ENCODE measurements at regions not wholly inside any gene's neighbourhood (a gene's known extent, or its start where the extent isn't known, plus 50 kb on each side); places are given as distances from the start of the nearest gene placed in this dataset.
"Not testable (repeated sequence)": the region's sequence is repeated elsewhere in the genome, so short reads cannot be mapped to it uniquely, and the experiment has no call there.

- Mint-ChIP-seq H3K27ac (no peak overlapping the region), H3K27me3 (no peaks in the 10 kb centered on the region), H3K9me3 (no peaks in the 10 kb centered on the region), H3K36me3 (no peaks in the 10 kb centered on the region), H3K4me1 (ENCODE audit: unreplicated experiment) (peaks cover 6% of the 10 kb centered on the region), H3K4me3 (no peak overlapping the region)
- TF ChIP-seq, protein P1, sequence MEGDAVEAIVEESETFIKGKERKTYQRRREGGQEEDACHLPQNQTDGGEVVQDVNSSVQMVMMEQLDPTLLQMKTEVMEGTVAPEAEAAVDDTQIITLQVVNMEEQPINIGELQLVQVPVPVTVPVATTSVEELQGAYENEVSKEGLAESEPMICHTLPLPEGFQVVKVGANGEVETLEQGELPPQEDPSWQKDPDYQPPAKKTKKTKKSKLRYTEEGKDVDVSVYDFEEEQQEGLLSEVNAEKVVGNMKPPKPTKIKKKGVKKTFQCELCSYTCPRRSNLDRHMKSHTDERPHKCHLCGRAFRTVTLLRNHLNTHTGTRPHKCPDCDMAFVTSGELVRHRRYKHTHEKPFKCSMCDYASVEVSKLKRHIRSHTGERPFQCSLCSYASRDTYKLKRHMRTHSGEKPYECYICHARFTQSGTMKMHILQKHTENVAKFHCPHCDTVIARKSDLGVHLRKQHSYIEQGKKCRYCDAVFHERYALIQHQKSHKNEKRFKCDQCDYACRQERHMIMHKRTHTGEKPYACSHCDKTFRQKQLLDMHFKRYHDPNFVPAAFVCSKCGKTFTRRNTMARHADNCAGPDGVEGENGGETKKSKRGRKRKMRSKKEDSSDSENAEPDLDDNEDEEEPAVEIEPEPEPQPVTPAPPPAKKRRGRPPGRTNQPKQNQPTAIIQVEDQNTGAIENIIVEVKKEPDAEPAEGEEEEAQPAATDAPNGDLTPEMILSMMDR (conservative IDR thresholded peaks at IDR 0.05) = no peak
- no peak for DNase-seq (ENCODE audit: extremely low spot score, unreplicated experiment)
Observed at GRCh38 chr17:63078707-63079106, 112.7 kb downstream of the TANC2 start.

GRCh38 chr17:63082273-63082861 is 116.3 kb downstream of the TANC2 start:
- Mint-ChIP-seq H3K9me3 (no peaks in the 10 kb centered on the region), H3K4me1 (ENCODE audit: unreplicated experiment) (peaks cover 6% of the 10 kb centered on the region), H3K4me3 (no peak overlapping the region), H3K27ac (no peak overlapping the region), H3K27me3 (no peaks in the 10 kb centered on the region), H3K36me3 (no peaks in the 10 kb centered on the region)
- TF ChIP-seq, protein P1 (conservative IDR thresholded peaks at IDR 0.05) = peak; percentile 74
- DNase-seq (ENCODE audit: extremely low spot score, unreplicated experiment) = no peak

DNA sequence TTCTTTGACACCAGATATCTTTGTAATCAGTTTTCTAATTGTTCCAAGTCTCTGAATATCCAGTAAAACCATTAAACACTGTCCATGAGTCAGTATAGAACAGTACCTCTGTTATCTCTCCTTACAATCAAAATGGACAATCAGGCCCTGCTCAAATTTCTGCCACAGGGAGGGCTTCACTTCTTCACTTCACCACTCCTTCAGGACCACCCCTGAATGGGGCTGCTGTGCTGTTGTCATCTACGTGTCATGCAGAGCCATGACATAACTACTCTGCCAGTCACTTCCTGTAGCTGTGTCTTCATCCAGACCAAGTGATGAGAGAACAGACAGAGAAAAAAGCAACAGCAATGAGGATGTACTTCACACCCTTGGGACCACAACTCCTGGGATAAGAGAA is 116.9 kb downstream of the TANC2 start:
- no peak for DNase-seq (ENCODE audit: extremely low spot score, unreplicated experiment)
- no peaks in the 10 kb centered on the region for H3K36me3 Mint-ChIP-seq
- H3K27ac Mint-ChIP-seq = no peak overlapping the region
- TF ChIP-seq, protein P1 (conservative IDR thresholded peaks at IDR 0.05) = no peak
- no peak overlapping the region for H3K4me3 Mint-ChIP-seq
- H3K27me3 Mint-ChIP-seq = no peaks in the 10 kb centered on the region
- peaks cover 6% of the 10 kb centered on the region for H3K4me1 Mint-ChIP-seq (ENCODE audit: unreplicated experiment)
- no peaks in the 10 kb centered on the region for H3K9me3 Mint-ChIP-seq

DNA sequence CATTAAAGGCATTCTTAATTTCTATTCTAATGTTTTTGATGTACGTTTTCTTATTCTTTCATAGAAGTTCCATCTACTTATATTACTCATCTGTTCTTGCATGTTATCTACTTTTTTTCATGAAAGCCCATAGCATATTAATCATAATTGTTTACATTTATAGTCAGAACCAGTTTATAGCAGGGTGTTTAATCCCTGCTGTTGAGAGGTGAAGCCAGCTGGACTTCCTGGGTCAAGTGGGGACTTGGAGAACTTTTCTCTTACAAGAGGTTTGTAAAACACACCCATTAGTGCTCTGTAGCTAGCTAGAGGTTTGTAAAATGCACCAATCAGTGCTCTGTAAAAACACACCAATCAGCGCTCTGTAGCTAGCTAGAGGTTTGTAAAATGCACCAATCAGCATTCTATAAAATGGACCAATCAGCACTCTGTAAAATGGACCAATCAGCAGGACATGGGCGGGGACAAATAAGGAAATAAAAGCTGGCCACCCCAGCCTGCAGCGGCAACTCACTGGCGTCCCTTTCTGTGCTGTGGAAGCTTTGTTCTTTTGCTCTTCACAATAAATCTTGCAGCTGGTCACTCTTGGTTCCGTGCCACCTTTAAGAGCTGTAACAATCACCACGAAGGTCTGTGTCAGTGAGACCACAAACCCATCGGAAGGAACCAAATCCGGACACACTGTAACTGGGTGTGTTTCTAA is 120.6 kb downstream of the TANC2 start:
- H3K27ac Mint-ChIP-seq = no peak overlapping the region
- H3K4me1 Mint-ChIP-seq (ENCODE audit: unreplicated experiment) = peaks cover 6% of the 10 kb centered on the region
- no peaks in the 10 kb centered on the region for H3K9me3 Mint-ChIP-seq
- no peak overlapping the region for H3K4me3 Mint-ChIP-seq
- no peaks in the 10 kb centered on the region for H3K36me3 Mint-ChIP-seq
- no peaks in the 10 kb centered on the region for H3K27me3 Mint-ChIP-seq
- DNase-seq (ENCODE audit: extremely low spot score, unreplicated experiment) = no peak
- TF ChIP-seq, protein P1 (conservative IDR thresholded peaks at IDR 0.05) = no peak

DNA sequence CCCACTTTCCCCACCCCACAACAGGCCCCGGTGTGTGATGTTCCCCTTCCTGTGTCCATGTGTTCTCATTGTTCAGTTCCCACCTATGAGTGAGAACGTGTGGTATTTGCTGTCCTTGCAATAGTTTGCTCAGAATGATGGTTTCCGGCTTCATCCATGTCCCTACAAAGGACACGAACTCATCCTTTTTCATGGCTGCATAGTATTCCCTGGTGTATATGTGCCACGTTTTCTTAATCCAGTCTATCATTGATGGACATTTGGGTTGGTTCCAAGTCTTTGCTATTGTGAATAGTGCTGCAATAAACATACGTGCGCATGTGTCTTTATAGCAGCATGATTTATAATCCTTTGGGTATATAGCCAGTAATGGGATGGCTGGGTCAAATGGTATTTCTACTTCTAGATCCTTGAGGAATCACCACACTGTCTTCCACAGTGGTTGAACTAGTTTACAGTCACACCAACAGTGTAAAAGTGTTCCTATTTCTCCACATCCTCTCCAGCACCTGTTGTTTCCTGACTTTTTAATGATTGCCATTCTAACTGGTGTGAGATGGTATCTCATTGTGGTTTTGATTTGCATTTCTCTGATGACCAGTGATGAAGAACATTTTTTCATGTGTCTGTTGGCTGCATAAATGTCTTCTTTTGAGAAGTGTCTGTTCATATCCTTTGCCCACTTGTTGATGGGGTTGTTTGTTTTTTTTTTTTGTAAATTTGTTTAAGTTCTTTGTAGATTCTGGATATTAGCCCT is 124.5 kb downstream of the TANC2 start:
- not testable (repeated sequence) for DNase-seq (ENCODE audit: extremely low spot score, unreplicated experiment); H3K9me3 Mint-ChIP-seq; H3K4me1 Mint-ChIP-seq (ENCODE audit: unreplicated experiment); H3K4me3 Mint-ChIP-seq; H3K27me3 Mint-ChIP-seq; H3K36me3 Mint-ChIP-seq; H3K27ac Mint-ChIP-seq

- DNase-seq (ENCODE audit: extremely low spot score, unreplicated experiment); H3K9me3 Mint-ChIP-seq; H3K36me3 Mint-ChIP-seq; H3K4me1 Mint-ChIP-seq (ENCODE audit: unreplicated experiment); H3K4me3 Mint-ChIP-seq; H3K27ac Mint-ChIP-seq; H3K27me3 Mint-ChIP-seq: not testable (repeated sequence)
Observed at GRCh38 chr17:63091909-63092308, 125.9 kb downstream of the TANC2 start.

Measured in type B pancreatic cell (in vitro differentiated cells).